ENCODE measurements at regions not wholly inside any gene's neighbourhood (a gene's known extent, or its start where the extent isn't known, plus 50 kb on each side); places are given as distances from the start of the nearest gene placed in this dataset.

- Histone ChIP-seq H3K36me3 (ENCODE audit: control insufficient read depth, insufficient read depth, low read length) (peaks cover 22% of the 10 kb centered on the region), H3K27me3 (replicated peaks; ENCODE audit: control insufficient read depth, insufficient read depth, low read length) (no peaks in the 10 kb centered on the region), H3K4me3 (replicated peaks; ENCODE audit: low read depth, low read length) (no peak overlapping the region)
- TF ChIP-seq CTCF (IDR thresholded peaks at IDR 0.05; ENCODE audit: insufficient read depth, low read length, poor library complexity, severe bottlenecking) = no peak
- DNase-seq (ENCODE audit: extremely low read depth, insufficient read length) = no peak
Measured at GRCh38 chr16:22424161-22424937, 49.9 kb upstream of the CDR2 start.
